ENCODE measurements at regions not wholly inside any gene's neighbourhood (a gene's known extent, or its start where the extent isn't known, plus 50 kb on each side); places are given as distances from the start of the nearest gene placed in this dataset.

DNA sequence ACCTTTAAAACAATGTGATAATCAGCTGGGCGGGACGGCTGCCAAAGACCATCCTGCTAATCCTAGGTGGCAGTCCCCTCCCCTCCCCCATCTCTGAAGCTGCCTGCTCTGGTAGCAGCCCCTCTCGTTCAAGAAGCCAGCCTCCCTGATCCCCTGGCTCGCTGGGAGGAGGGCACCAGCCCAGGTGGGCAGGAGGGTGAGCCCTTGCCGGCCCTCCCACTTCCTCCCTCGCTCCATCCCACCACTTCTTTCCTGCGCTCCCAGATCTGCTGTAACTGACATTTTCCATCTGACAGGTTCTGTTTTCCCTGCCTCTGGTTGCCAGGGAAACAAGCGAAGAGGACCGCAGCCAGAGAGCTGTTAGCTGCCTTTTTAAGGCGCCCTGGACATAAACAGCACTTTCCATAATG, 155.7 kb upstream of the TNRC6C start:
- TF ChIP-seq, protein P1, sequence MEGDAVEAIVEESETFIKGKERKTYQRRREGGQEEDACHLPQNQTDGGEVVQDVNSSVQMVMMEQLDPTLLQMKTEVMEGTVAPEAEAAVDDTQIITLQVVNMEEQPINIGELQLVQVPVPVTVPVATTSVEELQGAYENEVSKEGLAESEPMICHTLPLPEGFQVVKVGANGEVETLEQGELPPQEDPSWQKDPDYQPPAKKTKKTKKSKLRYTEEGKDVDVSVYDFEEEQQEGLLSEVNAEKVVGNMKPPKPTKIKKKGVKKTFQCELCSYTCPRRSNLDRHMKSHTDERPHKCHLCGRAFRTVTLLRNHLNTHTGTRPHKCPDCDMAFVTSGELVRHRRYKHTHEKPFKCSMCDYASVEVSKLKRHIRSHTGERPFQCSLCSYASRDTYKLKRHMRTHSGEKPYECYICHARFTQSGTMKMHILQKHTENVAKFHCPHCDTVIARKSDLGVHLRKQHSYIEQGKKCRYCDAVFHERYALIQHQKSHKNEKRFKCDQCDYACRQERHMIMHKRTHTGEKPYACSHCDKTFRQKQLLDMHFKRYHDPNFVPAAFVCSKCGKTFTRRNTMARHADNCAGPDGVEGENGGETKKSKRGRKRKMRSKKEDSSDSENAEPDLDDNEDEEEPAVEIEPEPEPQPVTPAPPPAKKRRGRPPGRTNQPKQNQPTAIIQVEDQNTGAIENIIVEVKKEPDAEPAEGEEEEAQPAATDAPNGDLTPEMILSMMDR (conservative IDR thresholded peaks at IDR 0.05) = no peak
- no peak for TF ChIP-seq ZFX (IDR thresholded peaks at IDR 0.05)

Measured in C4-2B (cell line).